ENCODE measurements at regions not wholly inside any gene's neighbourhood (a gene's known extent, or its start where the extent isn't known, plus 50 kb on each side); places are given as distances from the start of the nearest gene placed in this dataset.

GRCh38 chr1:106646816-106647215, 409.7 kb upstream of the PRMT6 start:
- H4K91ac ChIP-seq (ENCODE audit: insufficient read length, low read depth, low read length): no peak overlapping the region
- no peak overlapping the region for H3K23ac ChIP-seq (ENCODE audit: insufficient read length, low read depth, low read length)
- H2AFZ ChIP-seq (ENCODE audit: low read length): no peak overlapping the region
- no peak for TF ChIP-seq CTCF (conservative IDR thresholded peaks at IDR 0.05)
- Mint-ChIP-seq H3K27ac (no peak overlapping the region), H3K36me3 (ENCODE audit: insufficient read depth in 1 of 3, low read depth in 3 of 3) (peaks cover 0 to 3% (median 2%) of the 10 kb centered on the region in 3 experiments; a peak in 1 of 7 replicates), H3K27me3 (ENCODE audit: low read depth) (no peaks in the 10 kb centered on the region), H3K9me3 (peaks cover 0 to 3% of the 10 kb centered on the region in 2 experiments; a peak in 1 of 5 replicates), H3K4me3 (no peak overlapping the region), H3K4me1 (0 out of 4 replicates have a peak, but pooled peaks cover 0 to 2% of the 10 kb centered on the region in 2 experiments)
- H3K4ac ChIP-seq (ENCODE audit: low read depth, low read length): no peak overlapping the region
- DNase-seq: no peak
- H3K14ac ChIP-seq (ENCODE audit: insufficient read depth, low read length): no peak overlapping the region
- no peaks in the 10 kb centered on the region for H3K79me1 ChIP-seq (ENCODE audit: insufficient read depth, low read depth, low read length, poor library complexity, severe bottlenecking)
- H3K56ac ChIP-seq (ENCODE audit: insufficient read length, low read depth, low read length): no peak overlapping the region
- no peak overlapping the region for H2BK20ac ChIP-seq (ENCODE audit: low read depth, low read length, poor library complexity, severe bottlenecking)
- H3T11ph ChIP-seq (ENCODE audit: low read length): no peak overlapping the region
- no peak overlapping the region for H2BK15ac ChIP-seq (ENCODE audit: low read depth, low read length)
- no peaks in the 10 kb centered on the region for H4K20me1 ChIP-seq (ENCODE audit: control insufficient read depth, insufficient read depth, insufficient read length)
- no peaks in the 10 kb centered on the region for H3K79me2 ChIP-seq (ENCODE audit: insufficient read depth, low read length)
- H3K4me1 ChIP-seq (ENCODE audit: insufficient read depth, low read length): no peaks in the 10 kb centered on the region
- H3K27me3 ChIP-seq (ENCODE audit: insufficient read depth, low read length): no peaks in the 10 kb centered on the region
- no peak overlapping the region for H3K4me2 ChIP-seq (ENCODE audit: insufficient read depth, insufficient read length, low read length)
- no peaks in the 10 kb centered on the region for H3K23me2 ChIP-seq (ENCODE audit: insufficient read length, low read depth, low read length, poor library complexity, severe bottlenecking)
- no peak overlapping the region for H2BK12ac ChIP-seq (ENCODE audit: insufficient read length, low read depth, low read length)
- H3K9me3 ChIP-seq (ENCODE audit: control insufficient read depth, low read depth, low read length): no peaks in the 10 kb centered on the region
- no peak overlapping the region for H3K27ac ChIP-seq (ENCODE audit: insufficient read length, low read depth, low read length)
- no peak overlapping the region for H2AK5ac ChIP-seq (ENCODE audit: insufficient read length, low read length)
- no CpG with 5 or more reads among the region's 1 CpG for WGBS (ENCODE audit: extremely low coverage, insufficient read length, low lambda C conversion rate)
- H2BK5ac ChIP-seq (ENCODE audit: insufficient read length, low read length): no peak overlapping the region
- no peak overlapping the region for H4K5ac ChIP-seq (ENCODE audit: insufficient read length, low read depth, low read length)
- no peak overlapping the region for H4K8ac ChIP-seq (replicated peaks; ENCODE audit: insufficient read length, low read depth, low read length)
- H3K9ac ChIP-seq (ENCODE audit: extremely low read depth, insufficient read length, low read length): no peak overlapping the region
- no peak overlapping the region for H3K18ac ChIP-seq (ENCODE audit: insufficient read length, low read depth, low read length)
- no peak overlapping the region for H2BK120ac ChIP-seq (ENCODE audit: low read depth, low read length, poor library complexity, severe bottlenecking)

All from H9 (cell line).